GM21786 (cell line): ENCODE measurements at regions not wholly inside any gene's neighbourhood (a gene's known extent, or its start where the extent isn't known, plus 50 kb on each side); places are given as distances from the start of the nearest gene placed in this dataset.
"Not testable (repeated sequence)": the region's sequence is repeated elsewhere in the genome, so short reads cannot be mapped to it uniquely, and the experiment has no call there.

Experiments
- ATAC-seq: cut with Tn5 transposase; IDR thresholded peaks from one replicate; pipeline ENCODE4 v1.9.1; 2021; ENCODE audit not compliant: unreplicated experiment

- no peak for ATAC-seq
Measured at GRCh38 chr1:4462831-4463484, 191.5 kb upstream of the AJAP1 start.

GRCh38 chr1:4463631-4464030 lies 190.8 kb upstream of the AJAP1 start:
- no peak for ATAC-seq

- ATAC-seq: no peak
Measured at GRCh38 chr1:4464478-4464877, 189.9 kb upstream of the AJAP1 start.

GRCh38 chr1:4467241-4467640 lies 187.2 kb upstream of the AJAP1 start:
- ATAC-seq: no peak

- no peak for ATAC-seq
Measured at GRCh38 chr1:4468386-4468785, 186.0 kb upstream of the AJAP1 start.

GRCh38 chr1:4468804-4469514 lies 185.4 kb upstream of the AJAP1 start:
- no peak for ATAC-seq

- ATAC-seq: no peak
Measured at GRCh38 chr1:4476394-4476793, 178.0 kb upstream of the AJAP1 start.

GRCh38 chr1:4481451-4481850 lies 173.0 kb upstream of the AJAP1 start:
- no peak for ATAC-seq

GRCh38 chr1:4482526-4482925 lies 171.9 kb upstream of the AJAP1 start:
- ATAC-seq: no peak

- ATAC-seq: no peak
Measured at GRCh38 chr1:4483021-4483625, 171.3 kb upstream of the AJAP1 start.

GRCh38 chr1:4485398-4485797 lies 169.0 kb upstream of the AJAP1 start:
- no peak for ATAC-seq

- ATAC-seq: no peak
Measured at GRCh38 chr1:4485878-4486277, 168.5 kb upstream of the AJAP1 start.

GRCh38 chr1:4486408-4487120 lies 167.8 kb upstream of the AJAP1 start:
- ATAC-seq: no peak

GRCh38 chr1:4488018-4488417 lies 166.4 kb upstream of the AJAP1 start:
- ATAC-seq: no peak

- no peak for ATAC-seq
Measured at GRCh38 chr1:4489486-4489885, 164.9 kb upstream of the AJAP1 start.

GRCh38 chr1:4489992-4490391 lies 164.4 kb upstream of the AJAP1 start:
- ATAC-seq: not testable (repeated sequence)

GRCh38 chr1:4494027-4494426 lies 160.4 kb upstream of the AJAP1 start:
- ATAC-seq: no peak

GRCh38 chr1:4494558-4494957 lies 159.9 kb upstream of the AJAP1 start:
- ATAC-seq: no peak

GRCh38 chr1:4495809-4496208 lies 158.6 kb upstream of the AJAP1 start:
- no peak for ATAC-seq

- no peak for ATAC-seq
Measured at GRCh38 chr1:4500441-4500840, 154.0 kb upstream of the AJAP1 start.

GRCh38 chr1:4506591-4506990 lies 147.8 kb upstream of the AJAP1 start:
- ATAC-seq: no peak

- ATAC-seq: no peak
Measured at GRCh38 chr1:4509206-4509605, 145.2 kb upstream of the AJAP1 start.
